Endothelial cell of umbilical vein (primary cell): ENCODE measurements at regions not wholly inside any gene's neighbourhood (a gene's known extent, or its start where the extent isn't known, plus 50 kb on each side); places are given as distances from the start of the nearest gene placed in this dataset.

Experiments
- BruUV-seq: library from RNA; stranded (reverse); fragments of 400-500 nt; replicated peaks from 2 replicates; lab custom pipeline; 2021; lab: Mats Ljungman, UMichigan
- CTCF ChIA-PET: fragments of 300-600, 350-600 bp; sonication (Branson Sonifier 250); formaldehyde crosslinking; loops from one replicate; lab custom pipeline; 2021; ENCODE audit warnings: antibody characterized with exemption, inconsistent platforms; lab: Charles Lee
- POLR2A ChIA-PET: fragments of 300-600, 350-600 bp; sonication (Branson Sonifier 250); formaldehyde crosslinking; loops from one replicate; lab custom pipeline; 2021; ENCODE audit warnings: antibody characterized with exemption, inconsistent platforms; lab: Charles Lee
- DNase-seq: peaks from one replicate; pipeline ENCODE4 v3.0.0-alpha.2; 2011; ENCODE audit warnings: low read depth, low spot score
- FAIRE-seq: peaks from 2 replicates; lab custom pipeline; 2011; peaks lifted over from hg19 to GRCh38; lab: Jason Lieb, UNC
- H2AFZ ChIP-seq: 2 replicates; pipeline ENCODE4 v1.6.0; 2012; ENCODE audit warnings: low read depth, low read length, control low read depth, inconsistent platforms
- H3K27ac ChIP-seq: 2 replicates; pipeline ENCODE4 v1.5.1; 2011; ENCODE audit warnings: low read depth, mild to moderate bottlenecking, control low read depth, low read length, moderate library complexity; ENCODE audit not compliant: insufficient read depth
- H3K27me3 ChIP-seq, 2 experiments: 2 replicates each; pipeline versions ENCODE4 v1.6.0 to v1.6.1; 2011; ENCODE audit warnings: low read length in 2 of 2, mixed read lengths in 1 of 2; ENCODE audit not compliant: control insufficient read depth in 2 of 2, insufficient read depth in 2 of 2
- H3K36me3 ChIP-seq, 2 experiments: 2 replicates in 1 of 2; 3 replicates in 1 of 2; pipeline ENCODE4 v1.5.1; 2011; ENCODE audit warnings: low read length in 2 of 2, mild to moderate bottlenecking in 1 of 2, moderate library complexity in 1 of 2; ENCODE audit not compliant: control insufficient read depth in 2 of 2, insufficient read depth in 2 of 2; ENCODE audit errors: extremely low read depth in 1 of 2
- H3K4me1 ChIP-seq: 3 replicates; pipeline ENCODE4 v1.5.1; 2011; ENCODE audit warnings: mild to moderate bottlenecking, low read length; ENCODE audit not compliant: control insufficient read depth, insufficient read depth; ENCODE audit errors: extremely low read depth
- H3K4me2 ChIP-seq: 2 replicates; pipeline ENCODE4 v1.6.1; 2011; ENCODE audit warnings: low read length, control low read depth, mixed read lengths; ENCODE audit not compliant: insufficient read depth
- H3K4me3 ChIP-seq, 3 experiments: fragments of 200-600 bp in 1 of 3; sonication (generic), shearing (Covaris generic) in 1 of 3; replicated peaks in 1 of 3; 2 replicates each; pipeline ENCODE4 v1.5.1; 2011 to 2016; ENCODE audit warnings: control low read depth in 3 of 3, low read length in 3 of 3, mild to moderate bottlenecking in 2 of 3, inconsistent platforms in 1 of 3, low read depth in 1 of 3, moderate library complexity in 1 of 3; ENCODE audit not compliant: insufficient read depth in 1 of 3
- H3K79me2 ChIP-seq: 2 replicates; pipeline ENCODE4 v1.6.0; 2012; ENCODE audit warnings: low read length, inconsistent platforms; ENCODE audit not compliant: control insufficient read depth, insufficient read depth
- H3K9ac ChIP-seq: replicated peaks from 2 replicates; pipeline ENCODE3; 2011; ENCODE audit warnings: low read length, control low read depth; ENCODE audit not compliant: insufficient read depth; ENCODE audit errors: extremely low read depth
- H3K9me1 ChIP-seq: replicated peaks from 3 replicates; pipeline ENCODE4 v1.6.0; 2011; ENCODE audit warnings: mild to moderate bottlenecking, low read length; ENCODE audit not compliant: control insufficient read depth, insufficient read depth; ENCODE audit errors: extremely low read depth
- H3K9me3 ChIP-seq: replicated peaks from 2 replicates; pipeline ENCODE4 v1.5.1; 2012; ENCODE audit warnings: low read length, inconsistent platforms; ENCODE audit not compliant: control insufficient read depth, insufficient read depth
- H4K20me1 ChIP-seq: replicated peaks from 2 replicates; pipeline ENCODE3; 2011; ENCODE audit warnings: mild to moderate bottlenecking, low read length; ENCODE audit not compliant: control insufficient read depth, insufficient read depth; ENCODE audit errors: extremely low read depth
- CTCF ChIP-seq, 2 donors: IDR thresholded peaks; 1 replicate in 1 of 2; 2 replicates in 1 of 2; pipeline ENCODE4 v1.5.1; 2011; ENCODE audit warnings: low read length in 2 of 2, mild to moderate bottlenecking in 2 of 2, moderate library complexity in 2 of 2, control low read depth in 1 of 2, inconsistent platforms in 1 of 2, low read depth in 1 of 2; ENCODE audit not compliant: insufficient read depth in 1 of 2; ENCODE audit errors: extremely low read depth in 1 of 2
- EZH2 ChIP-seq: IDR thresholded peaks from 2 replicates; pipeline ENCODE4 v1.6.1; 2012; ENCODE audit warnings: borderline replicate concordance, low read depth, mild to moderate bottlenecking, moderate library complexity, low read length, inconsistent platforms; ENCODE audit not compliant: severe bottlenecking
- FOS ChIP-seq: IDR thresholded peaks from 2 replicates; pipeline ENCODE4 v1.6.1; 2011; ENCODE audit warnings: mild to moderate bottlenecking, low read length, moderate library complexity, borderline replicate concordance; ENCODE audit not compliant: insufficient read depth
- GATA2 ChIP-seq: IDR thresholded peaks from 2 replicates; pipeline ENCODE4 v1.7.0; 2011; ENCODE audit warnings: low read depth, mild to moderate bottlenecking, moderate library complexity, mixed read lengths, low read length; ENCODE audit not compliant: insufficient read length, insufficient read depth
- JUN ChIP-seq: IDR thresholded peaks from 2 replicates; pipeline ENCODE4 v1.6.1; 2011; ENCODE audit warnings: borderline replicate concordance, low read depth; ENCODE audit not compliant: insufficient read length, insufficient read depth
- MYC ChIP-seq: IDR thresholded peaks from one replicate; pipeline ENCODE4 v1.6.1; 2011; ENCODE audit warnings: mild to moderate bottlenecking, low read depth, low read length
- POLR2A ChIP-seq: IDR thresholded peaks from 2 replicates; pipeline ENCODE4 v1.6.1; 2012; ENCODE audit warnings: low read depth, mild to moderate bottlenecking, control low read depth, low read length
- POLR2AphosphoS5 ChIP-seq: IDR thresholded peaks from 2 replicates; pipeline ENCODE4 v1.6.1; 2012; ENCODE audit warnings: low read depth, mild to moderate bottlenecking, control low read depth, low read length, moderate library complexity; ENCODE audit not compliant: insufficient read depth
- dilution Hi-C: fragments of 300-500 bp; cut with MboI; formaldehyde crosslinking; loops from one replicate; pipeline ENCODE4 v1.15.0; 2019; ENCODE audit warnings: low sequenced_read_pairs; ENCODE audit not compliant: extremely low pct_ligation_motif_present
- intact Hi-C: fragments of 100-400 bp; cut with micrococcal nuclease; formaldehyde crosslinking; loops from one replicate; pipeline ENCODE4 v1.10.0; 2022
- TF ChIP-seq, protein P1 (sequence below): IDR thresholded peaks from 2 replicates; pipeline ENCODE4 v1.6.1; 2011; ENCODE audit not compliant: insufficient read depth, insufficient read length

GRCh38 chr1:234772345-234773147 lies 162.6 kb upstream of the IRF2BP2 start:
- H3K9me1 ChIP-seq: no peaks in the 10 kb centered on the region
- intact Hi-C loops: loop anchor here (1.0 to 5.0 kb wide), 13 partner anchors 28 to 311 kb away; no protein-coding TSS in a partner anchor
- dilution Hi-C loops: no loop called here
- no peaks in the 10 kb centered on the region for H4K20me1 ChIP-seq
- no peaks in the 10 kb centered on the region for H3K79me2 ChIP-seq
- peak; percentile 97 for TF ChIP-seq JUN
- TF ChIP-seq EZH2: no peak
- TF ChIP-seq GATA2: peak; percentile 21
- TF ChIP-seq POLR2A: peak; percentile 62
- peak; percentile 55 for TF ChIP-seq MYC
- TF ChIP-seq, protein P1, sequence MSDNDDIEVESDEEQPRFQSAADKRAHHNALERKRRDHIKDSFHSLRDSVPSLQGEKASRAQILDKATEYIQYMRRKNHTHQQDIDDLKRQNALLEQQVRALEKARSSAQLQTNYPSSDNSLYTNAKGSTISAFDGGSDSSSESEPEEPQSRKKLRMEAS: peak; percentile 45
- peak; percentile 93 for TF ChIP-seq FOS
- no peak for TF ChIP-seq CTCF (IDR thresholded peaks at IDR 0.05; ENCODE audit: extremely low read depth in 1 of 2, insufficient read depth in 1 of 2, low read depth in 1 of 2, low read length in 2 of 2)
- peak; percentile 79 for TF ChIP-seq POLR2AphosphoS5
- BruUV-seq: TSS peak; percentile 21
- POLR2A ChIA-PET: no interaction called here
- H3K27ac ChIP-seq: peak overlapping the region; percentile 89
- H3K36me3 ChIP-seq: no peaks in the 10 kb centered on the region
- no peak overlapping the region for H3K4me3 ChIP-seq
- CTCF ChIA-PET: interaction anchor here (0.6 to 2.3 kb wide), 6 partner anchors 9 to 311 kb away, joined by 3 to 8 read pairs (median 6); no protein-coding TSS in a partner anchor
- peak; percentile 91 for DNase-seq
- peak overlapping the region; percentile 22 for H2AFZ ChIP-seq
- no peak overlapping the region for H3K4me2 ChIP-seq
- no peaks in the 10 kb centered on the region for H3K9me3 ChIP-seq
- peaks cover 2% of the 10 kb centered on the region in 2 experiments for H3K27me3 ChIP-seq
- H3K9ac ChIP-seq: peak overlapping the region; percentile 63
- peak; percentile 98 for FAIRE-seq
- peaks cover 12% of the 10 kb centered on the region for H3K4me1 ChIP-seq
